Lung (tissue), 11 donors: ENCODE measurements at regions not wholly inside any gene's neighbourhood (a gene's known extent, or its start where the extent isn't known, plus 50 kb on each side); places are given as distances from the start of the nearest gene placed in this dataset.

Experiments used
- ATAC-seq: fragments of 200-7000 bp; cut with Tn5 transposase; one replicate; pipeline ENCODE4 v1.9.1; 2020; ENCODE audit warnings: moderate number of reproducible peaks; ENCODE audit not compliant: insufficient read depth, low FRiP score
- DNase-seq, 3 donors: peaks; one replicate each; pipeline ENCODE4 v3.0.0-alpha.2; 2013 to 2017
- H3K27ac ChIP-seq, 2 donors: one replicate each; pipeline ENCODE4 v1.5.1; 2013; ENCODE audit warnings: mild to moderate bottlenecking in 2 of 2, moderate library complexity in 2 of 2, control low read depth in 1 of 2, inconsistent platforms in 1 of 2, low read depth in 1 of 2, low read length in 1 of 2
- H3K27me3 ChIP-seq, 3 donors: one replicate each; pipeline ENCODE4 v1.5.1; 2013; ENCODE audit warnings: low read length in 2 of 3; ENCODE audit not compliant: control insufficient read depth in 3 of 3, insufficient read depth in 3 of 3
- H3K36me3 ChIP-seq, 4 donors: one replicate each; pipeline ENCODE4 v1.5.1; 2013; ENCODE audit warnings: low read length in 4 of 4, mild to moderate bottlenecking in 1 of 4, moderate library complexity in 1 of 4; ENCODE audit not compliant: control insufficient read depth in 4 of 4, insufficient read depth in 4 of 4
- H3K4me1 ChIP-seq, 5 donors: one replicate each; pipeline ENCODE4 v1.5.1; 2013; ENCODE audit warnings: low read length in 5 of 5, mild to moderate bottlenecking in 2 of 5, moderate library complexity in 1 of 5; ENCODE audit not compliant: control insufficient read depth in 5 of 5, insufficient read depth in 5 of 5
- H3K4me3 ChIP-seq: one replicate; pipeline ENCODE4 v1.5.1; 2013; ENCODE audit warnings: mild to moderate bottlenecking, control low read depth, moderate library complexity
- H3K9ac ChIP-seq, 2 donors: one replicate each; pipeline ENCODE4 v1.5.1; 2013; ENCODE audit warnings: low read length in 2 of 2, control low read depth in 1 of 2; ENCODE audit not compliant: insufficient read depth in 1 of 2
- H3K9me3 ChIP-seq, 4 donors: one replicate each; pipeline ENCODE4 v1.5.1; 2013; ENCODE audit warnings: low read length in 3 of 4, mild to moderate bottlenecking in 1 of 4, moderate library complexity in 1 of 4; ENCODE audit not compliant: control insufficient read depth in 4 of 4, insufficient read depth in 3 of 4
- WGBS, 2 donors: extraction: QIAGEN DNeasy Blood & Tissue Kit; methylation state at CpG; one replicate each; pipeline ENCODE4 v1.1.7; 2013; 5-methylcytosine and 5-hydroxymethylcytosine counted together
- TF ChIP-seq, protein P1 (sequence below): IDR thresholded peaks from 2 replicates; pipeline ENCODE4 v1.5.1; 2012; ENCODE audit warnings: mild to moderate bottlenecking; ENCODE audit errors: control extremely low read depth, extremely low read depth
- donor health status: control.
- donor health status: control.
- donor health status: Bipolar disorder and iron deficiency.
- donor health status: healthy.
- donor health status: DM: yes; HTN: yes; CAD: no.

- H3K4me1 ChIP-seq = peaks cover 0 to 20% (median 6%) of the 10 kb centered on the region in 5 donors
- H3K36me3 ChIP-seq = no peaks in the 10 kb centered on the region
- no peak overlapping the region for H3K9ac ChIP-seq
- H3K9me3 ChIP-seq = no peaks in the 10 kb centered on the region
- no peak overlapping the region for H3K4me3 ChIP-seq
- DNase-seq (no peak), ATAC-seq (no peak)
- WGBS, 2 donors = 81 to 88% methylated on average over 6 of the region's 6 CpGs
- H3K27ac ChIP-seq = no peak overlapping the region
- no peaks in the 10 kb centered on the region for H3K27me3 ChIP-seq
- TF ChIP-seq, protein P1, sequence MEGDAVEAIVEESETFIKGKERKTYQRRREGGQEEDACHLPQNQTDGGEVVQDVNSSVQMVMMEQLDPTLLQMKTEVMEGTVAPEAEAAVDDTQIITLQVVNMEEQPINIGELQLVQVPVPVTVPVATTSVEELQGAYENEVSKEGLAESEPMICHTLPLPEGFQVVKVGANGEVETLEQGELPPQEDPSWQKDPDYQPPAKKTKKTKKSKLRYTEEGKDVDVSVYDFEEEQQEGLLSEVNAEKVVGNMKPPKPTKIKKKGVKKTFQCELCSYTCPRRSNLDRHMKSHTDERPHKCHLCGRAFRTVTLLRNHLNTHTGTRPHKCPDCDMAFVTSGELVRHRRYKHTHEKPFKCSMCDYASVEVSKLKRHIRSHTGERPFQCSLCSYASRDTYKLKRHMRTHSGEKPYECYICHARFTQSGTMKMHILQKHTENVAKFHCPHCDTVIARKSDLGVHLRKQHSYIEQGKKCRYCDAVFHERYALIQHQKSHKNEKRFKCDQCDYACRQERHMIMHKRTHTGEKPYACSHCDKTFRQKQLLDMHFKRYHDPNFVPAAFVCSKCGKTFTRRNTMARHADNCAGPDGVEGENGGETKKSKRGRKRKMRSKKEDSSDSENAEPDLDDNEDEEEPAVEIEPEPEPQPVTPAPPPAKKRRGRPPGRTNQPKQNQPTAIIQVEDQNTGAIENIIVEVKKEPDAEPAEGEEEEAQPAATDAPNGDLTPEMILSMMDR = no peak
Measured at GRCh38 chr5:67908126-67908765, 307.3 kb upstream of the PIK3R1 start.

GRCh38 chr5:67904366-67904765, 311.2 kb upstream of the PIK3R1 start:
- H3K36me3 ChIP-seq = no peaks in the 10 kb centered on the region
- no peak overlapping the region for H3K27ac ChIP-seq
- H3K4me1 ChIP-seq = peaks cover 0 to 20% (median 0%) of the 10 kb centered on the region in 5 donors
- no peak for DNase-seq
- TF ChIP-seq, protein P1 = no peak
- no peak overlapping the region for H3K9ac ChIP-seq
- 88 to 93% methylated on average over 2 of the region's 2 CpGs for WGBS, 2 donors
- no peak for ATAC-seq
- H3K27me3 ChIP-seq = no peaks in the 10 kb centered on the region
- H3K4me3 ChIP-seq = no peak overlapping the region
- H3K9me3 ChIP-seq = no peaks in the 10 kb centered on the region

- Histone ChIP-seq H3K36me3 (no peaks in the 10 kb centered on the region), H3K27me3 (no peaks in the 10 kb centered on the region), H3K9me3 (no peaks in the 10 kb centered on the region), H3K27ac (no peak overlapping the region), H3K4me1 (peaks cover 0 to 20% (median 0%) of the 10 kb centered on the region in 5 donors), H3K9ac (no peak overlapping the region), H3K4me3 (no peak overlapping the region)
- peak in 2 of 3 donors; percentile 27 to 52 for DNase-seq
- TF ChIP-seq, protein P1 = no peak
- WGBS, 2 donors = 76 to 88% methylated on average over 2 of the region's 2 CpGs
- ATAC-seq = no peak
Measured at GRCh38 chr5:67903656-67904055, 311.9 kb upstream of the PIK3R1 start.

- Histone ChIP-seq H3K9ac (no peak overlapping the region), H3K4me1 (peaks cover 0 to 20% (median 0%) of the 10 kb centered on the region in 5 donors), H3K9me3 (no peaks in the 10 kb centered on the region), H3K4me3 (no peak overlapping the region), H3K36me3 (no peaks in the 10 kb centered on the region), H3K27ac (no peak overlapping the region), H3K27me3 (no peaks in the 10 kb centered on the region)
- DNase-seq = peak in 2 of 3 donors; percentile 64 to 72
- no peak for ATAC-seq
- WGBS, 2 donors = 66 to 76% methylated on average over 2 of the region's 2 CpGs
- TF ChIP-seq, protein P1 = no peak
Measured at GRCh38 chr5:67903121-67903520, 312.4 kb upstream of the PIK3R1 start.
